ENCODE measurements at regions not wholly inside any gene's neighbourhood (a gene's known extent, or its start where the extent isn't known, plus 50 kb on each side); places are given as distances from the start of the nearest gene placed in this dataset.

DNA sequence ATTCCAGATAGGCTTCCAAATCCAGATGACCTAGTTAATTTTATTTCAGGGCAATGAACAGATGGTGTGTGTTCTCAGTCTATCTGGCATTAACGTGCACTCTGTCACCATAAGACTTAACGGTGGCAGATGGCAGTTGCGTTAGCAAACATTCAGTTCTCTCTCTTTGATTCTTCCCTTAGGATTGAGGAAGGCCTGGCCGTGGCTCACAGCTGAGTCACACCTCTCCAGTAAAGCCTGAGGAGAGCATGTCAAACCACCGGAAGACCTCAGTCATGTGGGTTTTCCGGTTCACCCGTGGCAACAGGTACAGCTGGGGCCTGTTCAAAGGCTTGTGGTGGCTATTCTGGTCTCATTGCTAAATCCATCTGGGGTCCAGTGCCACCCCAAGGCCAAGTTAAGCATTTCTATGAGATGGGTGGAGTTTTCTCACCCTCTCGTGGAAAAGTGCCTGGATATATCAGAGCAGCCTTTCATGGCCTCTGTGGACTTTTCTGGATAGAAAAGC, 545.1 kb upstream of the ATP2B1 start (continued):
- TF ChIP-seq, protein P1, sequence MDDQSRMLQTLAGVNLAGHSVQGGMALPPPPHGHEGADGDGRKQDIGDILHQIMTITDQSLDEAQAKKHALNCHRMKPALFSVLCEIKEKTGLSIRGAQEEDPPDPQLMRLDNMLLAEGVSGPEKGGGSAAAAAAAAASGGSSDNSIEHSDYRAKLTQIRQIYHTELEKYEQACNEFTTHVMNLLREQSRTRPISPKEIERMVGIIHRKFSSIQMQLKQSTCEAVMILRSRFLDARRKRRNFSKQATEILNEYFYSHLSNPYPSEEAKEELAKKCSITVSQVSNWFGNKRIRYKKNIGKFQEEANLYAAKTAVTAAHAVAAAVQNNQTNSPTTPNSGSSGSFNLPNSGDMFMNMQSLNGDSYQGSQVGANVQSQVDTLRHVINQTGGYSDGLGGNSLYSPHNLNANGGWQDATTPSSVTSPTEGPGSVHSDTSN (IDR thresholded peaks at IDR 0.05; ENCODE audit: insufficient replicate concordance, low read depth, low read length), result no peak
- TF ChIP-seq RELA (IDR thresholded peaks at IDR 0.05; ENCODE audit: borderline replicate concordance, partially characterized antibody), result no peak
- TF ChIP-seq RAD21 (IDR thresholded peaks at IDR 0.05; ENCODE audit: insufficient read depth, low read depth, low read length), result peak; percentile 73
- peak; percentile 74; the same call in 1 of the 2 replicates for TF ChIP-seq PML (IDR thresholded peaks at IDR 0.05; ENCODE audit: low read length)
- TF ChIP-seq, protein P2, sequence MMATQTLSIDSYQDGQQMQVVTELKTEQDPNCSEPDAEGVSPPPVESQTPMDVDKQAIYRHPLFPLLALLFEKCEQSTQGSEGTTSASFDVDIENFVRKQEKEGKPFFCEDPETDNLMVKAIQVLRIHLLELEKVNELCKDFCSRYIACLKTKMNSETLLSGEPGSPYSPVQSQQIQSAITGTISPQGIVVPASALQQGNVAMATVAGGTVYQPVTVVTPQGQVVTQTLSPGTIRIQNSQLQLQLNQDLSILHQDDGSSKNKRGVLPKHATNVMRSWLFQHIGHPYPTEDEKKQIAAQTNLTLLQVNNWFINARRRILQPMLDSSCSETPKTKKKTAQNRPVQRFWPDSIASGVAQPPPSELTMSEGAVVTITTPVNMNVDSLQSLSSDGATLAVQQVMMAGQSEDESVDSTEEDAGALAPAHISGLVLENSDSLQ (IDR thresholded peaks at IDR 0.05), result no peak
- TF ChIP-seq, protein P3, sequence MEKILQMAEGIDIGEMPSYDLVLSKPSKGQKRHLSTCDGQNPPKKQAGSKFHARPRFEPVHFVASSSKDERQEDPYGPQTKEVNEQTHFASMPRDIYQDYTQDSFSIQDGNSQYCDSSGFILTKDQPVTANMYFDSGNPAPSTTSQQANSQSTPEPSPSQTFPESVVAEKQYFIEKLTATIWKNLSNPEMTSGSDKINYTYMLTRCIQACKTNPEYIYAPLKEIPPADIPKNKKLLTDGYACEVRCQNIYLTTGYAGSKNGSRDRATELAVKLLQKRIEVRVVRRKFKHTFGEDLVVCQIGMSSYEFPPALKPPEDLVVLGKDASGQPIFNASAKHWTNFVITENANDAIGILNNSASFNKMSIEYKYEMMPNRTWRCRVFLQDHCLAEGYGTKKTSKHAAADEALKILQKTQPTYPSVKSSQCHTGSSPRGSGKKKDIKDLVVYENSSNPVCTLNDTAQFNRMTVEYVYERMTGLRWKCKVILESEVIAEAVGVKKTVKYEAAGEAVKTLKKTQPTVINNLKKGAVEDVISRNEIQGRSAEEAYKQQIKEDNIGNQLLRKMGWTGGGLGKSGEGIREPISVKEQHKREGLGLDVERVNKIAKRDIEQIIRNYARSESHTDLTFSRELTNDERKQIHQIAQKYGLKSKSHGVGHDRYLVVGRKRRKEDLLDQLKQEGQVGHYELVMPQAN (conservative IDR thresholded peaks at IDR 0.05), result no peak
- TF ChIP-seq, protein P4, sequence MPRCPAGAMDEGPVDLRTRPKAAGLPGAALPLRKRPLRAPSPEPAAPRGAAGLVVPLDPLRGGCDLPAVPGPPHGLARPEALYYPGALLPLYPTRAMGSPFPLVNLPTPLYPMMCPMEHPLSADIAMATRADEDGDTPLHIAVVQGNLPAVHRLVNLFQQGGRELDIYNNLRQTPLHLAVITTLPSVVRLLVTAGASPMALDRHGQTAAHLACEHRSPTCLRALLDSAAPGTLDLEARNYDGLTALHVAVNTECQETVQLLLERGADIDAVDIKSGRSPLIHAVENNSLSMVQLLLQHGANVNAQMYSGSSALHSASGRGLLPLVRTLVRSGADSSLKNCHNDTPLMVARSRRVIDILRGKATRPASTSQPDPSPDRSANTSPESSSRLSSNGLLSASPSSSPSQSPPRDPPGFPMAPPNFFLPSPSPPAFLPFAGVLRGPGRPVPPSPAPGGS (IDR thresholded peaks at IDR 0.05; ENCODE audit: borderline replicate concordance, insufficient read depth, low read depth, low read length, poor library complexity, severe bottlenecking), result peak; percentile 44
- TF ChIP-seq RB1 (IDR thresholded peaks at IDR 0.05; ENCODE audit: borderline replicate concordance), result no peak
- no peak for TF ChIP-seq SUPT20H (IDR thresholded peaks at IDR 0.05; ENCODE audit: borderline replicate concordance, control insufficient read depth, low read depth, low read length)
- TF ChIP-seq MXI1 (IDR thresholded peaks at IDR 0.05; ENCODE audit: low read depth, low read length), result peak; percentile 76; the same call in 1 of the 2 replicates
- TF ChIP-seq IKZF2 (IDR thresholded peaks at IDR 0.05), result peak; percentile 63 to 67; a peak in 3 of 4 replicates
- 0 out of 2 replicates have a peak, but pooled peaks have one; percentile 50 for TF ChIP-seq YY1 (IDR thresholded peaks at IDR 0.05; ENCODE audit: low read depth, low read length)
- TF ChIP-seq PAX8 (IDR thresholded peaks at IDR 0.05), result no peak
- peak; percentile 66; the same call in 1 of the 2 replicates for TF ChIP-seq PAX5 (IDR thresholded peaks at IDR 0.05; ENCODE audit: borderline replicate concordance, low read depth, low read length)
- TF ChIP-seq KDM1A (IDR thresholded peaks at IDR 0.05; ENCODE audit: borderline replicate concordance), result no peak
- TF ChIP-seq FOXM1 (IDR thresholded peaks at IDR 0.05; ENCODE audit: low read depth, low read length), result peak; percentile 90
- no peak for TF ChIP-seq ZZZ3 (IDR thresholded peaks at IDR 0.05; ENCODE audit: control insufficient read depth, insufficient read length, low read depth)
- no peak for TF ChIP-seq SMAD1 (IDR thresholded peaks at IDR 0.05; ENCODE audit: low read depth, partially characterized antibody)
- no peak for TF ChIP-seq DPF2 (IDR thresholded peaks at IDR 0.05)
- TF ChIP-seq ZNF217 (IDR thresholded peaks at IDR 0.05), result no peak
- TF ChIP-seq, protein P5, sequence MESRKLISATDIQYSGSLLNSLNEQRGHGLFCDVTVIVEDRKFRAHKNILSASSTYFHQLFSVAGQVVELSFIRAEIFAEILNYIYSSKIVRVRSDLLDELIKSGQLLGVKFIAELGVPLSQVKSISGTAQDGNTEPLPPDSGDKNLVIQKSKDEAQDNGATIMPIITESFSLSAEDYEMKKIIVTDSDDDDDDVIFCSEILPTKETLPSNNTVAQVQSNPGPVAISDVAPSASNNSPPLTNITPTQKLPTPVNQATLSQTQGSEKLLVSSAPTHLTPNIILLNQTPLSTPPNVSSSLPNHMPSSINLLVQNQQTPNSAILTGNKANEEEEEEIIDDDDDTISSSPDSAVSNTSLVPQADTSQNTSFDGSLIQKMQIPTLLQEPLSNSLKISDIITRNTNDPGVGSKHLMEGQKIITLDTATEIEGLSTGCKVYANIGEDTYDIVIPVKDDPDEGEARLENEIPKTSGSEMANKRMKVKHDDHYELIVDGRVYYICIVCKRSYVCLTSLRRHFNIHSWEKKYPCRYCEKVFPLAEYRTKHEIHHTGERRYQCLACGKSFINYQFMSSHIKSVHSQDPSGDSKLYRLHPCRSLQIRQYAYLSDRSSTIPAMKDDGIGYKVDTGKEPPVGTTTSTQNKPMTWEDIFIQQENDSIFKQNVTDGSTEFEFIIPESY (IDR thresholded peaks at IDR 0.05), result no peak
- no peak for TF ChIP-seq STAT1 (conservative IDR thresholded peaks at IDR 0.05)

Measured in GM12878 (cell line).